HL-60 (cell line): ENCODE measurements at regions not wholly inside any gene's neighbourhood (a gene's known extent, or its start where the extent isn't known, plus 50 kb on each side); places are given as distances from the start of the nearest gene placed in this dataset.
"Not testable (repeated sequence)": the region's sequence is repeated elsewhere in the genome, so short reads cannot be mapped to it uniquely, and the experiment has no call there.

Experiments
- DNase-seq, 2 experiments: peaks; one replicate each; pipeline ENCODE4 v3.0.0-alpha.2; 2010 to 2020; ENCODE audit warnings: low read depth in 1 of 2, low spot score in 1 of 2
- H3K27ac ChIP-seq: fragments of 250-450 bp; sonication (Bioruptor Pico); replicated peaks from 2 replicates; pipeline ENCODE4 v1.5.1; 2020; ENCODE audit warnings: mild to moderate bottlenecking, moderate library complexity
- H3K27me3 ChIP-seq: fragments of 250-450 bp; sonication (Bioruptor Pico); 2 replicates; pipeline ENCODE4 v1.5.1; 2021; ENCODE audit warnings: mild to moderate bottlenecking, moderate library complexity; ENCODE audit not compliant: insufficient read depth, poor library complexity, severe bottlenecking
- H3K4me3 ChIP-seq: replicated peaks from 2 replicates; pipeline ENCODE4 v1.5.1; 2011; ENCODE audit warnings: mild to moderate bottlenecking, control low read depth, low read length; ENCODE audit not compliant: insufficient read depth
- CTCF ChIP-seq: IDR thresholded peaks from one replicate; pipeline ENCODE4 v1.5.1; 2011; ENCODE audit warnings: low read length, control low read depth, inconsistent platforms; ENCODE audit not compliant: insufficient read depth
- GABPA ChIP-seq: IDR thresholded peaks from 2 replicates; pipeline ENCODE4 v1.6.1; 2012; ENCODE audit warnings: low read depth
- POLR2AphosphoS5 ChIP-seq: IDR thresholded peaks from 2 replicates; pipeline ENCODE4 v1.6.1; 2012; ENCODE audit warnings: low read depth
- REST ChIP-seq: IDR thresholded peaks from 2 replicates; pipeline ENCODE4 v1.6.1; 2012; ENCODE audit warnings: low read depth; ENCODE audit not compliant: insufficient replicate concordance
- SPI1 ChIP-seq: IDR thresholded peaks from 2 replicates; pipeline ENCODE4 v1.6.1; 2012; ENCODE audit warnings: low read depth, mild to moderate bottlenecking, borderline replicate concordance

GRCh38 chr2:7438855-7439254 is 521.6 kb downstream of the RNF144A start:
- DNase-seq, result no peak
- TF ChIP-seq SPI1, result no peak
- TF ChIP-seq POLR2AphosphoS5, result no peak
- no peak for TF ChIP-seq REST
- no peak for TF ChIP-seq GABPA
- no peak for TF ChIP-seq CTCF
- Histone ChIP-seq H3K27me3 (peaks cover 2% of the 10 kb centered on the region), H3K4me3 (no peak overlapping the region), H3K27ac (no peak overlapping the region)

GRCh38 chr2:7440977-7441376 is 523.8 kb downstream of the RNF144A start:
- no peak overlapping the region for H3K4me3 ChIP-seq
- no peak for DNase-seq
- TF ChIP-seq CTCF (no peak), REST (no peak)

GRCh38 chr2:7441841-7442240 is 524.6 kb downstream of the RNF144A start:
- not testable (repeated sequence) for DNase-seq, H3K4me3 ChIP-seq, H3K27ac ChIP-seq, H3K27me3 ChIP-seq

More at GRCh38 chr2:7440977-7441376, 523.8 kb downstream of the RNF144A start:
- no peak overlapping the region for H3K27ac ChIP-seq
- peaks cover 2% of the 10 kb centered on the region for H3K27me3 ChIP-seq

GRCh38 chr2:7444626-7445025 is 527.4 kb downstream of the RNF144A start:
- H3K27ac ChIP-seq, result no peak overlapping the region
- no peaks in the 10 kb centered on the region for H3K27me3 ChIP-seq
- no peak overlapping the region for H3K4me3 ChIP-seq
- no peak for DNase-seq
- no peak for TF ChIP-seq POLR2AphosphoS5
- no peak for TF ChIP-seq SPI1

- TF ChIP-seq GABPA (no peak), CTCF (no peak), SPI1 (no peak), REST (no peak), POLR2AphosphoS5 (no peak)
- no peak for DNase-seq
- H3K4me3 ChIP-seq, result no peak overlapping the region
- no peak overlapping the region for H3K27ac ChIP-seq
- H3K27me3 ChIP-seq, result no peaks in the 10 kb centered on the region
Observed at GRCh38 chr2:7448578-7449264, 531.5 kb downstream of the RNF144A start.
